ENCODE measurements at regions not wholly inside any gene's neighbourhood (a gene's known extent, or its start where the extent isn't known, plus 50 kb on each side); places are given as distances from the start of the nearest gene placed in this dataset.

GRCh38 chr7:10733747-10734146 lies 239.9 kb upstream of the PHF14 start:
- no peaks in the 10 kb centered on the region for H3K4me1 Mint-ChIP-seq
- H3K9me3 Mint-ChIP-seq: no peaks in the 10 kb centered on the region
- no peaks in the 10 kb centered on the region for H3K27me3 Mint-ChIP-seq (ENCODE audit: low read depth)
- H3K27ac Mint-ChIP-seq: no peak overlapping the region
- no peaks in the 10 kb centered on the region for H3K36me3 Mint-ChIP-seq (ENCODE audit: low read depth)
- H3K4me3 Mint-ChIP-seq: no peak overlapping the region
- TF ChIP-seq, protein P1, sequence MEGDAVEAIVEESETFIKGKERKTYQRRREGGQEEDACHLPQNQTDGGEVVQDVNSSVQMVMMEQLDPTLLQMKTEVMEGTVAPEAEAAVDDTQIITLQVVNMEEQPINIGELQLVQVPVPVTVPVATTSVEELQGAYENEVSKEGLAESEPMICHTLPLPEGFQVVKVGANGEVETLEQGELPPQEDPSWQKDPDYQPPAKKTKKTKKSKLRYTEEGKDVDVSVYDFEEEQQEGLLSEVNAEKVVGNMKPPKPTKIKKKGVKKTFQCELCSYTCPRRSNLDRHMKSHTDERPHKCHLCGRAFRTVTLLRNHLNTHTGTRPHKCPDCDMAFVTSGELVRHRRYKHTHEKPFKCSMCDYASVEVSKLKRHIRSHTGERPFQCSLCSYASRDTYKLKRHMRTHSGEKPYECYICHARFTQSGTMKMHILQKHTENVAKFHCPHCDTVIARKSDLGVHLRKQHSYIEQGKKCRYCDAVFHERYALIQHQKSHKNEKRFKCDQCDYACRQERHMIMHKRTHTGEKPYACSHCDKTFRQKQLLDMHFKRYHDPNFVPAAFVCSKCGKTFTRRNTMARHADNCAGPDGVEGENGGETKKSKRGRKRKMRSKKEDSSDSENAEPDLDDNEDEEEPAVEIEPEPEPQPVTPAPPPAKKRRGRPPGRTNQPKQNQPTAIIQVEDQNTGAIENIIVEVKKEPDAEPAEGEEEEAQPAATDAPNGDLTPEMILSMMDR (IDR thresholded peaks at IDR 0.05; ENCODE audit: unreplicated experiment in 3 of 3): no peak

- H3K27ac Mint-ChIP-seq: no peak overlapping the region
- TF ChIP-seq, protein P1 (IDR thresholded peaks at IDR 0.05; ENCODE audit: unreplicated experiment in 3 of 3): no peak
- no peak overlapping the region for H3K4me3 Mint-ChIP-seq
- H3K27me3 Mint-ChIP-seq (ENCODE audit: low read depth): no peaks in the 10 kb centered on the region
- H3K36me3 Mint-ChIP-seq (ENCODE audit: low read depth): no peaks in the 10 kb centered on the region
- H3K4me1 Mint-ChIP-seq: no peaks in the 10 kb centered on the region
- no peaks in the 10 kb centered on the region for H3K9me3 Mint-ChIP-seq
Observed at GRCh38 chr7:10734595-10734994, 239.1 kb upstream of the PHF14 start.

DNA sequence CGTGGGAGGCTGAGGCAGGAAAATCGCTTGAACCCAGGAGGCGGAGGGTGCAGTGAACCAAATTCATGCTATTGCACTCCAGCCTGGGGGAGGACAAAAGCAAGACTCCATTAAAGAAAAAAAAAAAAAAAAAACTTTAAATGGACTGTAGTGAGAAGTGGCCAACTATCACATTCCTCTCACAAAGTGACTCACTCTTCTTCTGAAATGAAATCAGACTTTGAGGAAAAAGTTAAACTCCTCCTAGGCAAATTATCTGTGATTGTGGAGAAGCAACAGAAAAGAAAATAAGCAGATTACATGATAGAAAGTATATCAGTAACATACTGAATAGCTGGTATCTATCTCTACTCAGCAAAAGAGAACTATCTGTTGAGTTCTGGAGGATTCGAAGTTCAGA lies 234.3 kb upstream of the PHF14 start:
- Mint-ChIP-seq H3K27me3 (ENCODE audit: low read depth) (no peaks in the 10 kb centered on the region), H3K4me3 (no peak overlapping the region), H3K4me1 (no peaks in the 10 kb centered on the region), H3K36me3 (ENCODE audit: low read depth) (no peaks in the 10 kb centered on the region), H3K27ac (no peak overlapping the region), H3K9me3 (no peaks in the 10 kb centered on the region)
- TF ChIP-seq, protein P1 (IDR thresholded peaks at IDR 0.05; ENCODE audit: unreplicated experiment in 3 of 3): no peak

DNA sequence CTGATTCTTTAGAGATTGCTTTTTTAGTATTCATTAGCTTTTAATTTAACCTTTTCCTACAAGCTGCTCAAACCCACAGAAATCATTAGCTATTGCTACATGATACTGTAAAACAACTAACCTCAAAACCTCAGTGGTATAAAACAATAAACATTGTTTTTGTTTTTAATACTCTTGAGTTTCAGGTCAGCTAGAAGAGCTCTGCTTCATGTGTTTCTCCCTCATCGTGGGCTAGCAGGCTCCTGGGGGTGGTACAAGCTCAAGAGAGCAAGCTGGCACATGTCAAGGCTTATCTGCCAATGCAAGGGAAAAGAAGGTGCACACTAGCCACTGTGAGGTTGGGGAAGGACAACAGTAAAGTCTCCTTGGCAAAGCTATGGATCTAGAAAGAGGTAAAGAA lies 232.9 kb upstream of the PHF14 start:
- Mint-ChIP-seq H3K27ac (no peak overlapping the region), H3K4me1 (no peaks in the 10 kb centered on the region), H3K4me3 (no peak overlapping the region), H3K36me3 (ENCODE audit: low read depth) (no peaks in the 10 kb centered on the region), H3K9me3 (peaks cover 9% of the 10 kb centered on the region), H3K27me3 (ENCODE audit: low read depth) (no peaks in the 10 kb centered on the region)
- TF ChIP-seq, protein P1 (IDR thresholded peaks at IDR 0.05; ENCODE audit: unreplicated experiment in 3 of 3): no peak

GRCh38 chr7:10756981-10757380 lies 216.7 kb upstream of the PHF14 start:
- no peak overlapping the region for H3K27ac Mint-ChIP-seq

DNA sequence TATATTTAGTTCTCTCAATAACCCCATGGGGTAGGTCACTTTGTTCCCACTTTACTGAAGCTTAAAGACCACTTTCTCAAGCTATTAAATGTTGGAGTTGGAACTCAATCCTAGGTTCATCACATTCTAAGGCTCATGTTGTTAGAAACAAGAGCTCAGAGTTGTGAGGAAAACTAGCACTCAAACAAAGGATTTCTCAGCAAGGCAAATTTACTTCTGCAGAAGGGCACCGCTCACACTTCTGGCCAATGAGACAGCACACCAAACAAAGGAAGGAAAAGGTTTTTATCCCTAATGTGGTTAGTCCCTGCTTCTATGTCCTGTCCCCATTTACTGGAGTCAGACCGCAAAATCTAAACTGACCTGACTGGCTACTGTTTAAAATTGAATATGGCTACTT lies 214.6 kb upstream of the PHF14 start:
- TF ChIP-seq, protein P1 (IDR thresholded peaks at IDR 0.05; ENCODE audit: unreplicated experiment in 3 of 3): no peak
- no peaks in the 10 kb centered on the region for H3K36me3 Mint-ChIP-seq (ENCODE audit: low read depth)
- H3K9me3 Mint-ChIP-seq: peaks cover 11% of the 10 kb centered on the region
- H3K27me3 Mint-ChIP-seq (ENCODE audit: low read depth): no peaks in the 10 kb centered on the region
- H3K27ac Mint-ChIP-seq: no peak overlapping the region
- H3K4me1 Mint-ChIP-seq: no peaks in the 10 kb centered on the region
- H3K4me3 Mint-ChIP-seq: no peak overlapping the region

More at GRCh38 chr7:10756981-10757380, 216.7 kb upstream of the PHF14 start:
- no peaks in the 10 kb centered on the region for H3K4me1 Mint-ChIP-seq
- H3K36me3 Mint-ChIP-seq (ENCODE audit: low read depth): no peaks in the 10 kb centered on the region
- H3K27me3 Mint-ChIP-seq (ENCODE audit: low read depth): peaks cover 3% of the 10 kb centered on the region
- H3K4me3 Mint-ChIP-seq: no peak overlapping the region
- TF ChIP-seq, protein P1 (IDR thresholded peaks at IDR 0.05; ENCODE audit: unreplicated experiment in 3 of 3): no peak
- peaks cover 11% of the 10 kb centered on the region for H3K9me3 Mint-ChIP-seq
